CD14-positive monocyte (primary cell): ENCODE measurements at regions not wholly inside any gene's neighbourhood (a gene's known extent, or its start where the extent isn't known, plus 50 kb on each side); places are given as distances from the start of the nearest gene placed in this dataset.

Experiments
- DNase-seq, 3 donors: peaks; one replicate each; pipeline ENCODE4 v3.0.0-alpha.2; 2011 to 2022
- H2AFZ ChIP-seq: 2 replicates; pipeline ENCODE4 v1.6.0; 2012; ENCODE audit warnings: mild to moderate bottlenecking, low read depth, low read length, inconsistent platforms; ENCODE audit not compliant: insufficient read depth, poor library complexity, severe bottlenecking
- H3K27ac ChIP-seq, 2 donors: 1 replicate in 1 of 2; 2 replicates in 1 of 2; pipeline ENCODE4 v1.5.1; 2012 to 2013; ENCODE audit warnings: low read length in 2 of 2, control low read depth in 1 of 2, inconsistent platforms in 1 of 2, low read depth in 1 of 2, mild to moderate bottlenecking in 1 of 2
- H3K27me3 ChIP-seq, 2 donors: one replicate each; pipeline versions ENCODE4 v1.6.0 to v1.6.1; 2011 to 2013; ENCODE audit warnings: low read length in 2 of 2; ENCODE audit not compliant: control insufficient read depth in 2 of 2, insufficient read depth in 2 of 2
- H3K36me3 ChIP-seq, 2 donors: replicated peaks in 1 of 2; 1 replicate in 1 of 2; 2 replicates in 1 of 2; pipeline versions ENCODE4 v1.5.1 to v1.6.1; 2012 to 2013; ENCODE audit warnings: low read length in 2 of 2, control low read depth in 1 of 2, inconsistent platforms in 1 of 2, mild to moderate bottlenecking in 1 of 2; ENCODE audit not compliant: insufficient read depth in 2 of 2, control insufficient read depth in 1 of 2
- H3K4me1 ChIP-seq, 2 donors: 1 replicate in 1 of 2; 2 replicates in 1 of 2; pipeline versions ENCODE4 v1.5.1 to v1.6.1; 2012 to 2013; ENCODE audit warnings: low read length in 2 of 2, control low read depth in 1 of 2, inconsistent platforms in 1 of 2, mild to moderate bottlenecking in 1 of 2, moderate library complexity in 1 of 2; ENCODE audit not compliant: insufficient read depth in 2 of 2, control insufficient read depth in 1 of 2
- H3K4me2 ChIP-seq: replicated peaks from 2 replicates; pipeline ENCODE3; 2012; ENCODE audit warnings: low read length, moderate library complexity, mild to moderate bottlenecking; ENCODE audit not compliant: poor library complexity, severe bottlenecking; ENCODE audit errors: extremely low read depth
- H3K4me3 ChIP-seq, 3 experiments: fragments of 200-600 bp in 1 of 3; sonication (generic) in 1 of 3; replicated peaks in 1 of 3; 1 replicate in 2 of 3; 2 replicates in 1 of 3; pipeline ENCODE4 v1.5.1; 2011 to 2013; ENCODE audit warnings: low read length in 3 of 3, mild to moderate bottlenecking in 3 of 3, control low read depth in 2 of 3, low read depth in 2 of 3, inconsistent platforms in 1 of 3, moderate library complexity in 1 of 3
- H3K79me2 ChIP-seq: 2 replicates; pipeline ENCODE4 v1.6.0; 2012; ENCODE audit warnings: mild to moderate bottlenecking, control low read depth, inconsistent platforms, low read length, moderate library complexity; ENCODE audit not compliant: insufficient read depth
- H3K9ac ChIP-seq: 2 replicates; pipeline ENCODE4 v1.6.0; 2017; ENCODE audit warnings: low read length, mild to moderate bottlenecking; ENCODE audit not compliant: insufficient read depth, poor library complexity, severe bottlenecking
- H3K9me3 ChIP-seq, 2 donors: replicated peaks in 1 of 2; 1 replicate in 1 of 2; 2 replicates in 1 of 2; pipeline versions ENCODE4 v1.5.1 to v1.6.1; 2012 to 2013; ENCODE audit warnings: low read length in 2 of 2, control low read depth in 1 of 2; ENCODE audit not compliant: control insufficient read depth in 1 of 2, insufficient read depth in 1 of 2
- H4K20me1 ChIP-seq: 2 replicates; pipeline ENCODE4 v1.6.0; 2012; ENCODE audit warnings: mild to moderate bottlenecking, low read length, control low read depth, moderate library complexity; ENCODE audit not compliant: insufficient read depth
- H3K27ac Mint-ChIP-seq, 7 donors: one replicate each; pipeline ENCODE4 v1.8.0; 2020; ENCODE audit warnings: mild to moderate bottlenecking in 7 of 7, mixed read lengths in 7 of 7, moderate library complexity in 6 of 7, inconsistent platforms in 2 of 7
- H3K27me3 Mint-ChIP-seq, 3 donors: one replicate each; pipeline ENCODE4 v1.8.0; 2021 to 2022; ENCODE audit warnings: low read depth in 3 of 3, mild to moderate bottlenecking in 3 of 3, mixed read lengths in 3 of 3, moderate library complexity in 3 of 3, inconsistent platforms in 1 of 3
- H3K36me3 Mint-ChIP-seq, 2 donors: one replicate each; pipeline ENCODE4 v1.8.0; 2020; ENCODE audit warnings: mixed read lengths in 2 of 2, inconsistent platforms in 1 of 2, mild to moderate bottlenecking in 1 of 2
- H3K4me1 Mint-ChIP-seq: one replicate; pipeline ENCODE4 v1.8.0; 2020; ENCODE audit warnings: mild to moderate bottlenecking, mixed read lengths
- H3K4me3 Mint-ChIP-seq, 2 donors: one replicate each; pipeline ENCODE4 v1.8.0; 2020; ENCODE audit warnings: mild to moderate bottlenecking in 2 of 2, mixed read lengths in 2 of 2, moderate library complexity in 1 of 2
- H3K9me3 Mint-ChIP-seq, 7 donors: one replicate each; pipeline ENCODE4 v1.8.0; 2020 to 2022; ENCODE audit warnings: mixed read lengths in 7 of 7, mild to moderate bottlenecking in 6 of 7, moderate library complexity in 6 of 7, inconsistent platforms in 2 of 7
- CTCF ChIP-seq: fragments of 200-600 bp; IDR thresholded peaks from one replicate; pipeline ENCODE4 v1.8.0; 2022; ENCODE audit warnings: antibody characterized with exemption, mild to moderate bottlenecking
- WGBS: methylation state at CpG from one replicate; pipeline ENCODE4 v1.1.5; 2013; ENCODE audit warnings: missing lambda C conversion rate; ENCODE audit not compliant: insufficient coverage; 5-methylcytosine and 5-hydroxymethylcytosine counted together
- intact Hi-C, 2 donors: fragments of 100-400 bp; cut with micrococcal nuclease; formaldehyde crosslinking; loops; one replicate each; pipeline versions ENCODE4 v1.15.0 to v1.15.1; 2023

GRCh38 chr9:22198681-22199080 lies 189.6 kb upstream of the CDKN2B start:
- DNase-seq: no peak
- no peaks in the 10 kb centered on the region for H4K20me1 ChIP-seq
- peaks cover 0 to 17% of the 10 kb centered on the region in 2 donors for H3K27me3 ChIP-seq
- intact Hi-C loops: no loop called here
- Mint-ChIP-seq H3K4me1 (peaks cover 13% of the 10 kb centered on the region), H3K27me3 (peaks cover 12 to 22% (median 18%) of the 10 kb centered on the region in 3 donors), H3K9me3 (peaks cover 0 to 10% (median 1%) of the 10 kb centered on the region in 7 donors), H3K36me3 (no peaks in the 10 kb centered on the region), H3K27ac (no peak overlapping the region), H3K4me3 (no peak overlapping the region)
- H3K9ac ChIP-seq: no peak overlapping the region
- no peak overlapping the region for H3K27ac ChIP-seq
- H3K4me2 ChIP-seq: no peak overlapping the region
- no peaks in the 10 kb centered on the region for H3K36me3 ChIP-seq
- H3K9me3 ChIP-seq: no peaks in the 10 kb centered on the region
- H3K4me3 ChIP-seq: no peak overlapping the region
- no peaks in the 10 kb centered on the region for H3K79me2 ChIP-seq
- no peak for TF ChIP-seq CTCF
- H2AFZ ChIP-seq: no peak overlapping the region
- H3K4me1 ChIP-seq: peaks cover 10% of the 10 kb centered on the region in 2 donors

GRCh38 chr9:22201256-22201655 lies 192.2 kb upstream of the CDKN2B start:
- TF ChIP-seq CTCF: no peak
- H3K27ac ChIP-seq: no peak overlapping the region
- no peak overlapping the region for H3K27ac Mint-ChIP-seq
- WGBS: no CpG with 5 or more reads among the region's 1 CpG
- H3K9me3 ChIP-seq: no peaks in the 10 kb centered on the region
- H3K4me3 ChIP-seq: no peak overlapping the region
- no peak overlapping the region for H3K4me2 ChIP-seq
- H3K9me3 Mint-ChIP-seq: peaks cover 0 to 10% (median 1%) of the 10 kb centered on the region in 7 donors
- no peaks in the 10 kb centered on the region for H4K20me1 ChIP-seq
- no peak for DNase-seq
- H3K4me1 Mint-ChIP-seq: peaks cover 19% of the 10 kb centered on the region
- H3K4me1 ChIP-seq: peaks cover 15 to 17% of the 10 kb centered on the region in 2 donors
- H3K9ac ChIP-seq: no peak overlapping the region
- H3K27me3 Mint-ChIP-seq: peaks cover 8 to 13% (median 10%) of the 10 kb centered on the region in 3 donors
- H3K36me3 Mint-ChIP-seq: no peaks in the 10 kb centered on the region
- no peaks in the 10 kb centered on the region for H3K79me2 ChIP-seq
- H3K36me3 ChIP-seq: no peaks in the 10 kb centered on the region
- H2AFZ ChIP-seq: no peak overlapping the region
- peak overlapping the region in 1 of 2 donors; percentile 26 for H3K4me3 Mint-ChIP-seq
- intact Hi-C loops: no loop called here
- H3K27me3 ChIP-seq: peaks cover 0 to 15% of the 10 kb centered on the region in 2 donors
